Activated CD4-positive, alpha-beta T cell treated with anti-CD3 and anti-CD28 coated beads, Interleukin-2, amount 10 ng/mL, durations not matched to agents 24 days and 14 days (primary cell): ENCODE measurements at regions not wholly inside any gene's neighbourhood (a gene's known extent, or its start where the extent isn't known, plus 50 kb on each side); places are given as distances from the start of the nearest gene placed in this dataset.
"Not testable (repeated sequence)": the region's sequence is repeated elsewhere in the genome, so short reads cannot be mapped to it uniquely, and the experiment has no call there.

Source experiments
- DNase-seq: peaks from one replicate; pipeline ENCODE4 v3.0.0; 2022
- H3K27ac Mint-ChIP-seq: one replicate; pipeline ENCODE4 v1.8.0; 2022; ENCODE audit warnings: mild to moderate bottlenecking, mixed read lengths
- H3K27me3 Mint-ChIP-seq: one replicate; pipeline ENCODE4 v1.8.0; 2022; ENCODE audit warnings: mixed read lengths
- H3K36me3 Mint-ChIP-seq: one replicate; pipeline ENCODE4 v1.8.0; 2022; ENCODE audit warnings: low read depth, mild to moderate bottlenecking, mixed read lengths
- H3K4me1 Mint-ChIP-seq: one replicate; pipeline ENCODE4 v1.8.0; 2021; ENCODE audit warnings: mixed read lengths
- H3K4me3 Mint-ChIP-seq: one replicate; pipeline ENCODE4 v1.8.0; 2022; ENCODE audit warnings: mild to moderate bottlenecking, moderate library complexity, mixed read lengths
- H3K9me3 Mint-ChIP-seq: one replicate; pipeline ENCODE4 v1.8.0; 2021; ENCODE audit warnings: mixed read lengths
- intact Hi-C: fragments of 100-400 bp; cut with micrococcal nuclease; formaldehyde crosslinking; loops from one replicate; pipeline ENCODE4 v1.15.1; 2023

- no peak overlapping the region for H3K4me3 Mint-ChIP-seq
Observed at GRCh38 chr4:128444544-128445302, 157.1 kb upstream of the PGRMC2 start.

GRCh38 chr4:128440923-128441322 is 153.3 kb upstream of the PGRMC2 start:
- no peaks in the 10 kb centered on the region for H3K4me1 Mint-ChIP-seq
- H3K27ac Mint-ChIP-seq, result no peak overlapping the region
- H3K9me3 Mint-ChIP-seq, result peaks cover 22% of the 10 kb centered on the region
- no peak overlapping the region for H3K4me3 Mint-ChIP-seq
- no peak for DNase-seq
- no peaks in the 10 kb centered on the region for H3K27me3 Mint-ChIP-seq
- H3K36me3 Mint-ChIP-seq, result no peaks in the 10 kb centered on the region
- intact Hi-C loops, result no loop called here

More at GRCh38 chr4:128444544-128445302, 157.1 kb upstream of the PGRMC2 start:
- no peak overlapping the region for H3K27ac Mint-ChIP-seq
- intact Hi-C loops, result no loop called here
- H3K36me3 Mint-ChIP-seq, result no peaks in the 10 kb centered on the region
- DNase-seq, result no peak
- peaks cover 14% of the 10 kb centered on the region for H3K9me3 Mint-ChIP-seq
- no peaks in the 10 kb centered on the region for H3K4me1 Mint-ChIP-seq
- peaks cover 1% of the 10 kb centered on the region for H3K27me3 Mint-ChIP-seq

DNA sequence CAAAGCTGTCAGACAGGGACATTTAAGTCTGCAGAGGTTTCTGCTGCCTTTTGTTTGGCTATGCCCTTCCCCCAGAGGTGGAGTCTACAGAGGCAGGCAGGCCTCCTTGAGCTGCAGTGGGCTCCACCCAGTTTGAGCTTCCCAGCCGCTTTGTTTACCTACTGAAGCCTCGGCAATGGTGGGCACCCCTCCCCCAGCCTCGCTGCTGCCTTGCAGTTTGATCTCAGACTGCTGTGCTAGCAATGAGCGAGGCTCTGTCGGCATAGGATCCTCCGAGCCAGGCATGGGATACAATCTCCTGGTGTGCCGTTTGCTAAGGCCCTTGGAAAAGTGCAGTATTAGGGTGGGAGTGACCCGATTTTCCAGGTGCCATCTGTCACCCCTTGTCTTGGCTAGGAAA is 149.4 kb upstream of the PGRMC2 start:
- H3K4me1 Mint-ChIP-seq, H3K4me3 Mint-ChIP-seq, H3K36me3 Mint-ChIP-seq, intact Hi-C loops, H3K27ac Mint-ChIP-seq, DNase-seq, H3K27me3 Mint-ChIP-seq: not testable (repeated sequence)
- peaks cover 10% of the 10 kb centered on the region for H3K9me3 Mint-ChIP-seq

- H3K9me3 Mint-ChIP-seq, H3K4me3 Mint-ChIP-seq, H3K27me3 Mint-ChIP-seq, H3K36me3 Mint-ChIP-seq, H3K27ac Mint-ChIP-seq, H3K4me1 Mint-ChIP-seq, DNase-seq, intact Hi-C loops: not testable (repeated sequence)
Observed at GRCh38 chr4:128429023-128429613, 141.5 kb upstream of the PGRMC2 start.

GRCh38 chr4:128428397-128428796 is 140.8 kb upstream of the PGRMC2 start:
- intact Hi-C loops, result no loop called here
- peaks cover 3% of the 10 kb centered on the region for H3K27me3 Mint-ChIP-seq
- no peak for DNase-seq
- no peak overlapping the region for H3K27ac Mint-ChIP-seq
- no peaks in the 10 kb centered on the region for H3K9me3 Mint-ChIP-seq
- H3K36me3 Mint-ChIP-seq, result no peaks in the 10 kb centered on the region
- H3K4me3 Mint-ChIP-seq, result no peak overlapping the region
- H3K4me1 Mint-ChIP-seq, result no peaks in the 10 kb centered on the region

GRCh38 chr4:128427832-128428366 is 140.3 kb upstream of the PGRMC2 start:
- H3K9me3 Mint-ChIP-seq, result no peaks in the 10 kb centered on the region
- no peak for DNase-seq
- intact Hi-C loops, result no loop called here
- peaks cover 3% of the 10 kb centered on the region for H3K27me3 Mint-ChIP-seq
- no peaks in the 10 kb centered on the region for H3K36me3 Mint-ChIP-seq
- no peak overlapping the region for H3K4me3 Mint-ChIP-seq
- H3K4me1 Mint-ChIP-seq, result no peaks in the 10 kb centered on the region
- H3K27ac Mint-ChIP-seq, result no peak overlapping the region

- DNase-seq, result no peak
- Mint-ChIP-seq H3K27me3 (peaks cover 3% of the 10 kb centered on the region), H3K9me3 (no peaks in the 10 kb centered on the region), H3K36me3 (no peaks in the 10 kb centered on the region), H3K27ac (no peak overlapping the region), H3K4me1 (no peaks in the 10 kb centered on the region), H3K4me3 (no peak overlapping the region)
- intact Hi-C loops, result no loop called here
Observed at GRCh38 chr4:128424527-128425497, 137.2 kb upstream of the PGRMC2 start.

- H3K9me3 Mint-ChIP-seq, H3K4me3 Mint-ChIP-seq, H3K36me3 Mint-ChIP-seq, intact Hi-C loops, H3K27me3 Mint-ChIP-seq, DNase-seq, H3K27ac Mint-ChIP-seq, H3K4me1 Mint-ChIP-seq: not testable (repeated sequence)
Observed at GRCh38 chr4:128422296-128422695, 134.7 kb upstream of the PGRMC2 start.

DNA sequence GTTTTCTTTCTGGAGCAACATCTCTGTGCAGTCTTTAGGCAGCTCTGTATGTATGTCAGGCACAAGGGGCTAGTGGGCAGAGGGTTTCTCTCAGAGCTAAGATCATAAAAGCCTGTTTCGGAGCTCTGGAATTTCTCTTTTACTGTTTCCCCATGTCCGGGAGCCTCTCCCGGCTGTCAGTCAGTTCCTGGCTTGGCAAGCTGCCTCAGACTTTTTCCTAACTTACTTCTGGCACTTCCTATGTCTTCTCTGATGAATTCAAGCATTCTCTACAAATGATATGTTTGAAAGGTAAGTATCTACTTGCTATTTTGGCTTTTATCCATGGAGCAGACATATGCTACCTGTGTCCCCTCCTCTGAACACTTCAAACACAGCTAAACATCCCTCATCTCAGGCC is 129.3 kb upstream of the PGRMC2 start:
- H3K27ac Mint-ChIP-seq, result no peak overlapping the region
- peaks cover 4% of the 10 kb centered on the region for H3K27me3 Mint-ChIP-seq
- intact Hi-C loops, result no loop called here
- H3K36me3 Mint-ChIP-seq, result no peaks in the 10 kb centered on the region
- no peaks in the 10 kb centered on the region for H3K4me1 Mint-ChIP-seq
- no peak overlapping the region for H3K4me3 Mint-ChIP-seq
- no peak for DNase-seq
- no peaks in the 10 kb centered on the region for H3K9me3 Mint-ChIP-seq

- Mint-ChIP-seq H3K4me1 (no peaks in the 10 kb centered on the region), H3K36me3 (no peaks in the 10 kb centered on the region), H3K27me3 (peaks cover 4% of the 10 kb centered on the region), H3K9me3 (peaks cover 4% of the 10 kb centered on the region), H3K27ac (no peak overlapping the region), H3K4me3 (no peak overlapping the region)
- intact Hi-C loops, result no loop called here
- DNase-seq, result no peak
Observed at GRCh38 chr4:128410037-128410436, 122.4 kb upstream of the PGRMC2 start.

DNA sequence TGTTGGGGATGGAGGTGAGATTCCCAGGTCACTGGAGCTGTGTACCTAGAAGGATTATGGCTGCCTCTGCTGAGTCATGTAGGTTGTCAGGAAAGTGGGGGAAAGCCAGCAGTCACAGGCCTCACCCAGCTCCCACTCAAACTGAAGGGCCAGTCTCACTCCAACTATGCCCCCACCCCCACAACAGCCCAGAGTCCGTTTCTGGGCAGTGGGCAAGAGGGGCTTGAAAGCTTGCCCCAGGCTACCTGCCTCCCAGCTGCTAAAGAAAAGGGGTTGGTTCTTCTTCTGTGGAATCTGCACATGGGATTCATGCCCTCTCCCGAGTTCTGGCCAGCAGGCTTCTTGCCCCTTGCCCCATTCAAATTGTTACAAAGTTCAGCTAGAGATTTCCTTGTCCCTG is 116.0 kb upstream of the PGRMC2 start:
- no peak for DNase-seq
- H3K36me3 Mint-ChIP-seq, result no peaks in the 10 kb centered on the region
- intact Hi-C loops, result no loop called here
- peaks cover 6% of the 10 kb centered on the region for H3K9me3 Mint-ChIP-seq
- no peaks in the 10 kb centered on the region for H3K4me1 Mint-ChIP-seq
- H3K27me3 Mint-ChIP-seq, result no peaks in the 10 kb centered on the region
- H3K4me3 Mint-ChIP-seq, result no peak overlapping the region
- H3K27ac Mint-ChIP-seq, result no peak overlapping the region

DNA sequence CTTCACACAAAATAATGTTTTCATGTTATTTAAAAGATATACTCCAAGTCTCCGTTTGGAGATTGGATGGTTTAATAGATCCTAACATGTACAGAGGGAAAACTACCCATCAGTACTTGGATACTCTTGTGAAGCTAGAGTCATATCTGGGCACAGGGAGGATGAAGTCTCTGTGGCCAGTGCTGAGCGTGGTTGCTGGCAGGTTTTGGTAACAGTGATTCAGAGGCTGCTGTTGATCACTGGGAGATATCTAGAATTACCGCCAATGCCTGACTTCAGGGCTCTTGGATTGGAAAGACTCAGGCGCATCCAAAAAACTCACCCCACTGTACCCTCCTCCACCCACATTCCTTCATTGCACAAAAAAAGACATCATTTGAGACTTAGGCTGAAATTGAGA is 107.2 kb upstream of the PGRMC2 start:
- no peak overlapping the region for H3K27ac Mint-ChIP-seq
- no peaks in the 10 kb centered on the region for H3K9me3 Mint-ChIP-seq

DNA sequence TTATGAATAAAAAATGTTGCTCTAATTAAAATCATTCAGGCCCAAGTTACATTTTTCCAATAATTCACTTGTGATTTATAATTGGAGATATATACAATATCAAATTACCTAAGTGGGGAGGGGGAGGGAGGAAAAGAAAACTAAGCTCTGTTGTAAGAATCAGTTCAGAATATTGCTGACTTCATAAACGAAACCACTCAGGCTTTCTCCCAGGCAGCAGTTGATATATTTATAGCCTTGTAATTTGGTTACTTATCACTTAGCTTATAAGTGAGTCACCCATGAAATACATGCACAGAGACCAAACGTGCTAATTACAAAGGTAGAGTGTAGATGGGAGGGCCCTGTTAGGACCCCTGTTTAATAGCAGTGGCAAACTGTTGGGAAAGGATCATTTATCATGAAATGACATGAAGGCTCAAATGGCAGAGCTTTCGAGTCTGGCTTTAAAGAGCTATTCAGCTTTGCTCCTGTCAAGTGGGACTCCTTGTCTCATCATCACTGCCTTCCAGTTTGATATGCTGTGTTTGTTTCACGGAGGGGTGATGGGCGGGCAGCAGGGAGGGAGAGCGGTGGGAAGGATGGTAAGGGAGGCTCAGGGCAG is 105.6 kb upstream of the PGRMC2 start:
- no peak overlapping the region for H3K27ac Mint-ChIP-seq
- no peak for DNase-seq
- no peaks in the 10 kb centered on the region for H3K4me1 Mint-ChIP-seq
- no peaks in the 10 kb centered on the region for H3K36me3 Mint-ChIP-seq
- intact Hi-C loops, result no loop called here
- no peaks in the 10 kb centered on the region for H3K27me3 Mint-ChIP-seq
- no peaks in the 10 kb centered on the region for H3K9me3 Mint-ChIP-seq
- no peak overlapping the region for H3K4me3 Mint-ChIP-seq

More for the DNA sequence above, 107.2 kb upstream of the PGRMC2 start:
- intact Hi-C loops, result no loop called here
- no peaks in the 10 kb centered on the region for H3K27me3 Mint-ChIP-seq
- DNase-seq, result no peak
- no peak overlapping the region for H3K4me3 Mint-ChIP-seq
- no peaks in the 10 kb centered on the region for H3K36me3 Mint-ChIP-seq
- no peaks in the 10 kb centered on the region for H3K4me1 Mint-ChIP-seq
